K562 (cell line): ENCODE measurements at regions not wholly inside any gene's neighbourhood (a gene's known extent, or its start where the extent isn't known, plus 50 kb on each side); places are given as distances from the start of the nearest gene placed in this dataset.

Experiments used
- ATAC-seq: fragments of 200-7000 bp; cut with Tn5 transposase; 3 replicates; pipeline ENCODE4 v1.9.1; 2020; ENCODE audit warnings: moderate library complexity
- BruUV-seq: library from RNA; stranded (reverse); fragments of 400-500 nt; replicated peaks from 2 replicates; lab custom pipeline; 2021; lab: Mats Ljungman, UMichigan
- CTCF ChIA-PET: fragments of 300-600 bp; formaldehyde crosslinking; extraction: SDS; loops from one replicate; lab custom pipeline; 2021; ENCODE audit warnings: low intra/inter-chr PET ratio; lab: Yijun Ruan, JAX
- POLR2A ChIA-PET: fragments of 300-600, 350-650 bp; sonication (Branson Sonifier 250); formaldehyde crosslinking; extraction: SDS; loops from one replicate; lab custom pipeline; 2021; ENCODE audit warnings: antibody characterized with exemption, inconsistent platforms; lab: Yijun Ruan, JAX
- DNase-seq, 4 experiments: peaks; one replicate each; pipeline versions ENCODE4 v3.0.0 to v3.0.0-alpha.2; 2011 to 2018; ENCODE audit warnings: low spot score in 3 of 4, mixed read lengths in 3 of 4; ENCODE audit errors: extremely low read depth in 1 of 4
- FAIRE-seq: peaks from 2 replicates; lab custom pipeline; 2011; peaks lifted over from hg19 to GRCh38; lab: Jason Lieb, UNC
- H2AFZ ChIP-seq: 2 replicates; pipeline ENCODE4 v1.6.0; 2011; ENCODE audit warnings: low read depth, low read length, control low read depth, inconsistent platforms
- H3K27ac ChIP-seq: fragments of 200-600 bp; 3 replicates; pipeline ENCODE4 v1.8.0; 2011; ENCODE audit warnings: low read depth, mild to moderate bottlenecking, control low read depth, inconsistent platforms, low read length, moderate library complexity, mixed read lengths; ENCODE audit errors: extremely low read depth
- H3K27me3 ChIP-seq, 2 experiments: fragments of 300-600 bp in 1 of 2; 2 replicates in 1 of 2; 3 replicates in 1 of 2; pipeline versions ENCODE4 v1.6.0 to v1.8.0; 2011; ENCODE audit warnings: inconsistent platforms in 2 of 2, low read length in 2 of 2, mild to moderate bottlenecking in 1 of 2, mixed read lengths in 1 of 2, moderate library complexity in 1 of 2; ENCODE audit not compliant: control insufficient read depth in 2 of 2, insufficient read depth in 2 of 2
- H3K36me3 ChIP-seq: fragments of 300-600 bp; 3 replicates; pipeline ENCODE4 v1.8.0; 2011; ENCODE audit warnings: mild to moderate bottlenecking, low read length, inconsistent platforms; ENCODE audit not compliant: control insufficient read depth, insufficient read depth
- H3K4me1 ChIP-seq, 2 experiments: fragments of 200-600 bp in 1 of 2; replicated peaks in 1 of 2; 2 replicates in 1 of 2; 3 replicates in 1 of 2; pipeline versions ENCODE4 v1.5.1 to v1.8.0; 2011; ENCODE audit warnings: inconsistent platforms in 2 of 2, low read length in 2 of 2, mild to moderate bottlenecking in 1 of 2, mixed read lengths in 1 of 2, moderate library complexity in 1 of 2; ENCODE audit not compliant: control insufficient read depth in 2 of 2, insufficient read depth in 2 of 2
- H3K4me2 ChIP-seq: 2 replicates; pipeline ENCODE4 v1.6.1; 2011; ENCODE audit warnings: low read length, control low read depth, inconsistent platforms, mixed read lengths; ENCODE audit not compliant: insufficient read depth
- H3K4me3 ChIP-seq: fragments of 200-600 bp; sonication (generic), shearing (Covaris generic); 2 replicates; pipeline ENCODE4 v1.5.1; 2016; ENCODE audit warnings: control low read depth, inconsistent platforms
- H3K79me2 ChIP-seq: fragments of 200-600 bp; 3 replicates; pipeline ENCODE4 v1.8.0; 2011; ENCODE audit warnings: low read length, inconsistent platforms; ENCODE audit not compliant: control insufficient read depth, insufficient read depth
- H3K9ac ChIP-seq, 2 experiments: 2 replicates each; pipeline versions ENCODE4 v1.6.0 to v1.6.1; 2011; ENCODE audit warnings: low read depth in 2 of 2, low read length in 2 of 2, control low read depth in 1 of 2, inconsistent platforms in 1 of 2, mild to moderate bottlenecking in 1 of 2, mixed read lengths in 1 of 2; ENCODE audit not compliant: insufficient read depth in 1 of 2
- H3K9me1 ChIP-seq: one replicate; pipeline ENCODE4 v1.6.0; 2011; ENCODE audit warnings: inconsistent platforms, mild to moderate bottlenecking, low read length, moderate library complexity; ENCODE audit not compliant: control insufficient read depth, insufficient read depth
- H3K9me3 ChIP-seq: replicated peaks from 2 replicates; pipeline ENCODE4 v1.5.1; 2011; ENCODE audit warnings: low read depth, low read length, inconsistent platforms; ENCODE audit not compliant: control insufficient read depth, insufficient read depth
- H4K20me1 ChIP-seq: replicated peaks from 2 replicates; pipeline ENCODE4 v1.6.1; 2011; ENCODE audit warnings: low read length, inconsistent platforms, mixed read lengths; ENCODE audit not compliant: control insufficient read depth, insufficient read depth
- CREM ChIP-seq: IDR thresholded peaks from 2 replicates; pipeline ENCODE4 v1.6.1; 2014; ENCODE audit warnings: antibody characterized with exemption, low read depth
- HMBOX1 ChIP-seq: sonication (generic); IDR thresholded peaks from 2 replicates; pipeline ENCODE4 v1.6.1; 2016
- RERE ChIP-seq: sonication (generic); formaldehyde crosslinking; IDR thresholded peaks from 2 replicates; pipeline ENCODE4 v1.8.0; 2023; ENCODE audit warnings: missing genetic modification reagents, mild to moderate bottlenecking, borderline replicate concordance
- ZHX1 ChIP-seq: fragments of 150-350 bp; conservative IDR thresholded peaks from 2 replicates; pipeline ENCODE4 v1.6.1; 2014; ENCODE audit warnings: low read length
- WGBS: fragments of 100-300 bp; shearing (Covaris generic); methylation state at CpG from one replicate; pipeline ENCODE4 v1.1.6; 2016; ENCODE audit warnings: low coverage, mixed read lengths; ENCODE audit not compliant: insufficient coverage; ENCODE audit errors: missing lambda C conversion rate; 5-methylcytosine and 5-hydroxymethylcytosine counted together
- in situ Hi-C: fragments of 300-500 bp; cut with MboI; formaldehyde crosslinking; loops from 4 replicates; pipeline ENCODE4 v1.15.0; 2018; ENCODE audit warnings: inconsistent platforms, mixed read lengths
- intact Hi-C: fragments of 100-400 bp; cut with micrococcal nuclease; formaldehyde crosslinking; loops from 2 replicates; pipeline ENCODE4 v1.14.2; 2022

- no peak for TF ChIP-seq HMBOX1
- TF ChIP-seq ZHX1: no peak
These were observed 90.4 kb upstream of the TNS3 start (continued) for GRCh38 chr7:47672271-47672791.

GRCh38 chr7:47671358-47671757 lies 89.4 kb upstream of the TNS3 start:
- WGBS: 16% methylated on average over 7 of the region's 13 CpGs
- FAIRE-seq: no peak
- no peak overlapping the region for H3K9ac ChIP-seq
- TF ChIP-seq RERE (no peak), CREM (no peak)

More at GRCh38 chr7:47671358-47671757, 89.4 kb upstream of the TNS3 start:
- peaks cover 0 to 6% of the 10 kb centered on the region in 2 experiments; a peak in 3 of 5 replicates for H3K4me1 ChIP-seq
- H3K9me3 ChIP-seq: no peaks in the 10 kb centered on the region
- no TSS peak for BruUV-seq
- POLR2A ChIA-PET: no interaction called here
- no peaks in the 10 kb centered on the region for H3K79me2 ChIP-seq
- peaks cover 0 to 6% of the 10 kb centered on the region in 2 experiments; a peak in 2 of 5 replicates for H3K27me3 ChIP-seq
- ATAC-seq (no peak), DNase-seq (no peak)
- no peaks in the 10 kb centered on the region for H3K36me3 ChIP-seq
- in situ Hi-C loops (no loop called here), intact Hi-C loops (no loop called here)
- H2AFZ ChIP-seq: no peak overlapping the region
- H4K20me1 ChIP-seq: no peaks in the 10 kb centered on the region
- H3K4me2 ChIP-seq: no peak overlapping the region
- H3K9me1 ChIP-seq: no peaks in the 10 kb centered on the region
- CTCF ChIA-PET: no interaction called here
- H3K27ac ChIP-seq: no peak overlapping the region
- H3K4me3 ChIP-seq: no peak overlapping the region
